Skin epidermis (tissue), 12 donors: ENCODE measurements at regions not wholly inside any gene's neighbourhood (a gene's known extent, or its start where the extent isn't known, plus 50 kb on each side); places are given as distances from the start of the nearest gene placed in this dataset.
"Not testable (repeated sequence)": the region's sequence is repeated elsewhere in the genome, so short reads cannot be mapped to it uniquely, and the experiment has no call there.

ENCODE experiments used
- H3K27ac ChIP-seq, 21 experiments: fragments of 200-600 bp; sonication (generic) in 11 of 21; one replicate each; pipeline ENCODE4 v1.5.0; 2020; ENCODE audit warnings: mild to moderate bottlenecking in 3 of 21, inconsistent platforms in 2 of 21, moderate library complexity in 2 of 21
- H3K4me3 ChIP-seq, 7 experiments: fragments of 200-600 bp; sonication (generic) in 2 of 7; one replicate each; pipeline ENCODE4 v1.5.0; 2020; ENCODE audit warnings: inconsistent platforms in 2 of 7, mild to moderate bottlenecking in 2 of 7, moderate library complexity in 1 of 7

- Histone ChIP-seq H3K4me3 (no peak overlapping the region), H3K27ac (no peak overlapping the region)
Observed at GRCh38 chr1:192475329-192475728, 100.2 kb upstream of the RGS1 start.

DNA sequence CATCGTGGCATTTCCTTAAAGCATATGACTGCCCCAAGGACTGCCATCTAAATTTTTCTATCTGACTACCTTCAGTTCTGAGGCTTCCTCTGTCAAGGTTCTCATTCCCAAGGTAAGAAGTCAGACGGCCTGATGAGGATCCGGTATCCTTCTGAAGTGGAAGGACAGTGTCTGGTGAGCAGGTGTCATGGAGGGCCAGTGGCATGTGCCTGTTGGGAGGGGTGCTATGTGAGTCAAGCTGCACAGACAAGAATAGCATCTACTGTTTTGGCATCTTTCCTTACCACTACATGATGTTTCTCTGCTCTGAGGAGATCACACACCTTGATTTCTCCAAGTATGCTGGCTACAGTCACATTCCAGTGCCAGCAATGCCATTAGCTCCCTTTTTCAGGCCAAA, 99.6 kb upstream of the RGS1 start:
- Histone ChIP-seq H3K4me3 (no peak overlapping the region), H3K27ac (no peak overlapping the region)

- H3K27ac ChIP-seq: no peak overlapping the region
- H3K4me3 ChIP-seq: no peak overlapping the region
Observed at GRCh38 chr1:192476802-192477298, 98.7 kb upstream of the RGS1 start.

DNA sequence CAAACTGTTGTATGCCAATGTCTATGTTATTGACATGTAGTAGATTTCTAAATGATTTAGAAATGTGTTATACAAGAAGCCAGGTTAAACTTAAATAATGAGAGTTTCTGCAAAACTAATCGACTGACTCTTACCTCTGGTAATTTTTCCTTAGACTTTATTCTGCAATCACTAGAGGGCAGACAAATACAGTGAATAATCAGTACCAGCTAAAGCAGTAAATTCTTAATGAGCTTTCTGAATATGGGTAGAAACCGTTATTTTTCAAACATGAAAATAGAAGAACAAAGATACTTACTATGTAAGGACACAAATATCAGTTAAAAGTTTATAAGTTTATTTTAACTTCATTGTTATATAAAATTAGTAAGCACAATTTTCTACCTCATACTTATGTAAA, 97.9 kb upstream of the RGS1 start:
- H3K27ac ChIP-seq: no peak overlapping the region
- no peak overlapping the region for H3K4me3 ChIP-seq

DNA sequence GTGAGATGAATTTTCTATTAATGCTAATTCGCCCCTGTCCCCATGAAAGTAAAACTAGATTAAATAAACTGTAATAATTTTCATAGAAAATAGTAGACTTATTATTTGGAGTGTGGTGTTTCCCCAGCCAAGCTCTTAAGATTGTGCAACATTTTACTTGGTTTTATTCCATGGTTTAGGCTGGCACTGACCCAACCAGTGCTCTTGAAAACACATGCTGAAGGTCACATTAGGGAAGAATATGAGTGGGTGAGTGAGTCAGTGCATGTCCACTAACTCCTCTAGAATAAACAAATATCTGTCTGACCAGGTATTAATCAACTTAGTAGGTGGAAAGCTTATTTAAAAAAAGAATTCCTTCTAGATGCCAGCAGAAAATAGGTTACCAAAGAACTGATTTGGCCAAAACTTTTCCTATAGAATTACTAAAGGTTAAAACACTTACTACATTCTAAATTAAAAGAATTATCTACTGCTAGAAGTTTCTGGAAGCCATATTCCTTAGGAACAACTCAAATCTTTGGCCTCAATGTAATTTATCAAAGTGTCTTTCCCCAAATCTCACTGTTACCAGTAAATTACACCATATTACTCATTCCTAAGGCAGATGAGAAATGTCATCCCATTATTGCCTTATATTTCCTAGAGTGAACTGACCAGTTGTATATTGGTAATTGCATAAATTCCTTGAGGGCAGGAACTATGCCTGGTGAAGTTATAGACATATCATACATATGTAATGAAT, 89.7 kb upstream of the RGS1 start:
- peak overlapping the region in 4 of 21 experiments; percentile 1 to 71 (median 36) for H3K27ac ChIP-seq

GRCh38 chr1:192488058-192488457, 87.5 kb upstream of the RGS1 start:
- H3K27ac ChIP-seq: peak overlapping the region in 2 of 21 experiments; percentile 75 to 82
- no peak overlapping the region for H3K4me3 ChIP-seq

More for the DNA sequence above, 89.7 kb upstream of the RGS1 start:
- no peak overlapping the region for H3K4me3 ChIP-seq

- Histone ChIP-seq H3K4me3 (no peak overlapping the region), H3K27ac (peak overlapping the region in 10 of 21 experiments; percentile 18 to 82 (median 58))
Observed at GRCh38 chr1:192489047-192489446, 86.5 kb upstream of the RGS1 start.

DNA sequence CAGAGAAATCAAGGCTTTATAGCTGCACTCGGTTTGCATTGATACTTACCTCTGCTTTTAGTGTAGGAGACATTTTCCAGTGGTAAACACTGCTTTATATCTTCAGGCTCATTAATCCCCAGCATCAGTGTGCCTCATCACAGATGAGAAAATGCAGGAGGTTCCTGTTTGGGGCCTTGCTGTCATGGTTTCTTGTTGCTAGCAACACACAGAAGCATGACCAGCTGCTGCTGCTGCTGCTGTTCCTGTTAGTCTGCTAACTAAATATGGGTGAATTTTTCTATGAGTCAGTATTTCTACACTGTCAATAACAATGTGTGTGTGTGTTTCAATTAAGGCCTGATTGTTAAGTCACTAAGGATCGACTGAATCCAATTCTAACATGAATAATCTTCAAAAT, 85.8 kb upstream of the RGS1 start:
- Histone ChIP-seq H3K4me3 (no peak overlapping the region), H3K27ac (peak overlapping the region in 9 of 21 experiments; percentile 26 to 82 (median 57))

GRCh38 chr1:192491804-192492554, 83.6 kb upstream of the RGS1 start:
- H3K27ac ChIP-seq: no peak overlapping the region
- no peak overlapping the region for H3K4me3 ChIP-seq

DNA sequence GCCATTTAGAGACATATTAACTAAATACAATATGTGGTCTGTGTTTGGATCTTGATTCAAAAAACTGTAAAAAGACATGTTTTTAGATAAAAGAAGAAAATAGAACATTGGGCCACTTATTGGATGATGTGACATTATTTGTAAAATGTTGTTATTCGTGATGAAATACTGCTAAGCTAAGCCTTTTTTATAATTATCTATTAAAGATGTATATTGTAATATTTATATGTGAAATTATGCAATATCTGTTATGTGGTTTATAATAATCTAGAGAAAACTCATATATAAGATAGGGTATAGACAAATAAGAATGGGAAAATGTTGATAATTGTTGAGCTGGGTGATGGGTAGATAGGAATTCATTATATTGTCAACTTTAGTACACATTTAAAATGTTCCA, 82.0 kb upstream of the RGS1 start:
- Histone ChIP-seq H3K27ac (no peak overlapping the region), H3K4me3 (no peak overlapping the region)

DNA sequence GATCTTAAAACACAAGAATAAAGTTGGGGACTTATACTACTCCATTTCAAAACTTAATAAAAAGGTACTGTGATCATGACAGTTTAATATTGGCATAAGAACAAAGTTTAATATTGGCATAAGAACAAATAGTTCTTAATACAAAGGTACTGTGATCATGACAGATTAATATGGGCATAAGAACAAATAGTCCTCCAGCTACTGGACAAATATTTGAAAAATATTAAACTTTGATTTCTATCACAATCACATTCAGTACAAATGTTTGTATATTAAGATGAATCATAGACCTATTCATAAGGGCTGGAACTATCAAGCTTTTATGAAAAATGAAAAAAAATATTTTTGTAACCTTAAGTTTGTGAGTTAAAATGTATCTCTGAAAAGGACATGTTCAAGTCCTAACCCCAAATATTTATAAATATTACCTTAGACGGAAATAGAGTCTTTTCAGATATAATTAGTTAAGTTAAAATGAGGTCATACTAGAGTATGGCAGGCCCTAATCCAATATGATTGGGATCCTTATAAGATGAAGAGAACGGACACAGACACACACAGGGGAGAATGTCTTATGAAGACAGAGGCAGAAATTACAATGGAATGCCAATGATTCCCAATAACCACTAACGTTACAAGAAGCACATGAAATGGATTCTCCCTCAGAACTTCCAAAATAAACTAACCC, 79.1 kb upstream of the RGS1 start:
- H3K4me3 ChIP-seq: no peak overlapping the region
- H3K27ac ChIP-seq: no peak overlapping the region

GRCh38 chr1:192497214-192497794, 78.3 kb upstream of the RGS1 start:
- Histone ChIP-seq H3K27ac (no peak overlapping the region), H3K4me3 (no peak overlapping the region)

DNA sequence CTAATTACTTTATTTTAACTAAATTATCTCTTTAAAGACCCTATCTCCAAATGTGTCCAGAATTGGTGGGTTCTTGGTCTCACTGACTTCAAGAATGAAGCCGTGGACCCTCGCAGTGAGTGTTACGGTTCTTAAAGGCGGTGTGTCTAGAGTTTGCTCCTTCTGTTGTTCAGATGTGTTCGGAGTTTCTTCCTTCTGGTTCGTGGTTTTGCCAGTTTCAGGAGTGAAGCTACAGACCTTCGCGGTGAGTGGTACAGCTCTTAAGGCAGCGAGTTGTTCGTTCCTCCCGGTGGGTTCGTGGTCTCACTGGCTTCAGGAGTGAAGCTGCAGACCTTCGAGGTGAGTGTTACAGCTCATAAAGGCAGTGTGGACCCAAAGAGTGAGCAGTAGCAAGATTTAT, 77.5 kb upstream of the RGS1 start:
- H3K27ac ChIP-seq: not testable (repeated sequence)

DNA sequence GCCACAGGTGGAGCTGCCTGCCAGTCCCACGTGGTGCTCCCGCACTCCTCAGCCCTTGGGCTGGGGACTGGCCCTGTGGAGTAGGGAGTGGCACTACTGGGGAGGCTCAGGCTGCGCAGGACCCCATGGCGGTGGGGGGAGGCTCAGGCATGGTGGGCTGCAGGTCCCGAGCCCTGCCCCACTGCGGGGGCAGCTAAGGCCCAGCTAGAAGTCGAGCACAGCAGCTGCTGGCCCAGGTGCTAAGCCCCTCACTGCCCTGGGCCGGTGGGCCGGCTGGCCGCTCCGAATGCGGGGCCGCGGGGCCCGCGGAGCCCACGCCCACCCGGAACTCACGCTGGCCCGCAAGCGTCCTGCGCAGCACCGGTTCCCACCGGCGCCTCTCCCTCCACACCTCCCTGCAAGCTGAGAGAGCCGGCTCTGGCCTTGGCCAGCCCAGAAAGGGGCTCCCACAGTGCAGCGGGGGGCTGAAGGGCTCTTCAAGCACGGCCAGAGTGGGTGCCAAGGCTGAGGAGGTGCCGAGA, 76.5 kb upstream of the RGS1 start:
- not testable (repeated sequence) for H3K4me3 ChIP-seq, H3K27ac ChIP-seq

More for the DNA sequence above, 77.5 kb upstream of the RGS1 start:
- H3K4me3 ChIP-seq: not testable (repeated sequence)

GRCh38 chr1:192500541-192500940, 75.0 kb upstream of the RGS1 start:
- not testable (repeated sequence) for H3K4me3 ChIP-seq, H3K27ac ChIP-seq

- H3K4me3 ChIP-seq: no peak overlapping the region
Observed at GRCh38 chr1:192506741-192507155, 68.8 kb upstream of the RGS1 start.

DNA sequence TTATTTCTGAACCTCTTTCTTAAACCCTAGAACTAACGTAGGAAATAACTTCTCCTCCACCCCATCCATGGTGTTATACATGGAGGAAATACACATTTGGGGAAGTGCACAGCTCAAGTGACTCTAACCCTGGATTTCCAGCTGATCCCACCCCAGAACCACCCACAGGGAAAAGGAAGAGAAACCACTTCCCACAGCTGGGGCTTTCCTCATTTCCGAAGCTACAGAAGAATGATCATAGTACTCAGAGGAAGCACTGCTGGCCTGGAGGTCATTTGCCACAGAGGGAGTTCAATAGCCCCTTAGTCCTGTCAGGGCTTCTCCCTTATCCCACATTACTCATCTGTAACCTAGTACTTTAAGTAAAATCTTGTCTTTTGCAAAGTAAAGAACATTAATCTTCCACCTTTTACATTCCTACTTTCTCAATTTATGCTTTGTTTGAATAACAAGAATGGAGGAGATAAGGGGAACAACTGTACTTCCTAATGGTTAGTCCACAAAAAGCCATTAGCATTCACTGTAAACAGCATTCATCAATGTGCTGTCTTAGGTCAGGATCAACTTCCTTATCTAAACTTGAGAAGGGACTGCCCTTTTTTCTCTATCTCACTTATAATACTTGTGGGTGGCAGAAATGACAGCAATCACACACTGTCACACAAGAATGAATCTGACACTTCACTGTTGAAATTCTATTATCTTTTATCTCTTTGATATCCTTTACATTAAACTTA, 63.0 kb upstream of the RGS1 start:
- H3K4me3 ChIP-seq: no peak overlapping the region
- peak overlapping the region in 2 of 21 experiments; percentile 12 to 49 for H3K27ac ChIP-seq

More at GRCh38 chr1:192506741-192507155, 68.8 kb upstream of the RGS1 start:
- no peak overlapping the region for H3K27ac ChIP-seq

DNA sequence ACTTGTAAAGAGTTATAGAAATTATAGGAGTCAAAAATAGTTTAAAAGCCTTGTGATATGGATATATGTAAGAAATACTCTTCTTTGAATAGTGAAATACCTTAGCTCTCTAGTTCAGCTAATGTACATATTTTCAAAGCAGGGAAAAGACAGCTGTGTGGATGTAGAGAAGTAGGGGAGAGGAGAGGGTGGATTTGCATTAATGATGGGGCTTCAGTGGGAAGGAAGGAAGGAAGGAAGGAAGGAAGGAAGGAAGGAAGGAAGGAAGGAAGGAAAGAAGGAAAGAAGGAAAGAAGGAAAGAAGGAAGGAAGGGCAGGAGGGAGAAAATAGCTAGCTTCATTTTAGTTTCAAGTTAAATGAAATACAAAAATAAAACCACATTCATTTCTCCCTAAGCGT, 62.4 kb upstream of the RGS1 start:
- Histone ChIP-seq H3K4me3 (no peak overlapping the region), H3K27ac (peak overlapping the region in 2 of 21 experiments; percentile 12 to 49)

DNA sequence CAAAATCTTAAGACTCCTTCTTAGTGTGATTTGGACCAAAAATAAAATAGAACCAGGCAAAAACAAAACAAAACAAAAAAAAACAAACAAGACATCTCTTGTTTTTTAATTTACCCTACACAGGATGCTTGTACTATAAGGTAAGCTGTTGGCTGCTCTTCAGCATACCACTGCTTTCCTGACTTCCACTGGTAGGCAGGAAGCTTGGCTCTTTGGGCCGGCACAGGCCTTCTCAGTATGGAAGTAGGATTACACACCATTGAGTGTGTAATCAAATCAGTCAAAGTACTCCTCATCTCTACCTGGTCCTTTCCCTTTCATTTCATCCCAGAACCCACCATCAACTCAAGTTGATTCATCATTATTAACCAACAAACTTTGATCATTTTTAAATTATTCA, 61.9 kb upstream of the RGS1 start:
- Histone ChIP-seq H3K27ac (peak overlapping the region in 2 of 21 experiments; percentile 9 to 16), H3K4me3 (no peak overlapping the region)
